Hepatocyte (in vitro differentiated cells): ENCODE measurements at regions not wholly inside any gene's neighbourhood (a gene's known extent, or its start where the extent isn't known, plus 50 kb on each side); places are given as distances from the start of the nearest gene placed in this dataset.

Experiments used
- DNase-seq: peaks from one replicate; pipeline ENCODE4 v3.0.0-alpha.2; 2016; ENCODE audit warnings: low spot score
- H2AFZ ChIP-seq: fragments of 200-600 bp; sonication (generic); 2 replicates; pipeline ENCODE4 v1.6.0; 2016; ENCODE audit warnings: antibody characterized with exemption, mild to moderate bottlenecking
- H3K27ac ChIP-seq: fragments of 200-600 bp; sonication (generic); 2 replicates; pipeline ENCODE4 v1.5.1; 2016; ENCODE audit warnings: mild to moderate bottlenecking
- H3K27me3 ChIP-seq: fragments of 200-600 bp; sonication (generic); 2 replicates; pipeline ENCODE4 v1.6.1; 2016
- H3K36me3 ChIP-seq: fragments of 200-600 bp; sonication (generic); replicated peaks from 2 replicates; pipeline ENCODE4 v1.5.1; 2016; ENCODE audit warnings: low read depth; ENCODE audit not compliant: insufficient read depth
- H3K4me1 ChIP-seq: fragments of 200-600 bp; sonication (generic); 2 replicates; pipeline ENCODE4 v1.5.1; 2016; ENCODE audit warnings: mild to moderate bottlenecking, moderate library complexity; ENCODE audit not compliant: insufficient read depth
- H3K4me2 ChIP-seq: fragments of 200-600 bp; sonication (generic); 2 replicates; pipeline ENCODE4 v1.6.0; 2016
- H3K4me3 ChIP-seq: fragments of 200-600 bp; sonication (generic); 2 replicates; pipeline ENCODE4 v1.5.1; 2016; ENCODE audit warnings: mild to moderate bottlenecking
- H3K79me2 ChIP-seq: fragments of 200-600 bp; sonication (generic); 2 replicates; pipeline ENCODE4 v1.6.0; 2017; ENCODE audit warnings: mild to moderate bottlenecking
- H3K9me2 ChIP-seq: fragments of 200-600 bp; sonication (generic); replicated peaks from 2 replicates; pipeline ENCODE4 v1.6.0; 2017; ENCODE audit warnings: mild to moderate bottlenecking; ENCODE audit not compliant: insufficient read depth
- H3K9me3 ChIP-seq: fragments of 200-600 bp; sonication (generic); 2 replicates; pipeline ENCODE4 v1.5.1; 2016; ENCODE audit warnings: low read depth, mild to moderate bottlenecking
- H4K20me1 ChIP-seq: fragments of 200-600 bp; sonication (generic); 2 replicates; pipeline ENCODE4 v1.6.0; 2016; ENCODE audit warnings: mild to moderate bottlenecking; ENCODE audit not compliant: insufficient read depth, poor library complexity, severe bottlenecking
- CTCF ChIP-seq: fragments of 200-600 bp; sonication (generic); IDR thresholded peaks from 2 replicates; pipeline ENCODE4 v1.5.1; 2016; ENCODE audit warnings: antibody characterized with exemption, mild to moderate bottlenecking; ENCODE audit not compliant: poor library complexity
- EZH2 ChIP-seq: fragments of 200-600 bp; sonication (generic); IDR thresholded peaks from 2 replicates; pipeline ENCODE4 v1.6.1; 2016; ENCODE audit warnings: antibody characterized with exemption, mild to moderate bottlenecking, borderline replicate concordance
- EZH2phosphoT487 ChIP-seq: fragments of 200-600 bp; sonication (generic); IDR thresholded peaks from one replicate; pipeline ENCODE4 v1.6.1; 2018; ENCODE audit warnings: antibody characterized with exemption, mild to moderate bottlenecking, low read depth, moderate library complexity; ENCODE audit not compliant: unreplicated experiment, severe bottlenecking
- WGBS: methylation state at CpG from one replicate; pipeline ENCODE4 v1.1.6; 2016; ENCODE audit warnings: low lambda C conversion rate; ENCODE audit errors: missing lambda C conversion rate; 5-methylcytosine and 5-hydroxymethylcytosine counted together

GRCh38 chr6:104401926-104402325 is 457.8 kb downstream of the HACE1 start:
- Histone ChIP-seq H3K4me2 (no peak overlapping the region), H3K27me3 (no peaks in the 10 kb centered on the region), H3K79me2 (no peaks in the 10 kb centered on the region), H3K4me1 (no peaks in the 10 kb centered on the region), H2AFZ (no peak overlapping the region), H3K36me3 (no peaks in the 10 kb centered on the region), H4K20me1 (no peaks in the 10 kb centered on the region), H3K27ac (no peak overlapping the region), H3K4me3 (no peak overlapping the region), H3K9me2 (no peaks in the 10 kb centered on the region), H3K9me3 (no peaks in the 10 kb centered on the region)
- 88% methylated on average over 5 of the region's 5 CpGs for WGBS
- DNase-seq, result no peak
- no peak for TF ChIP-seq EZH2

- DNase-seq, result no peak
- H2AFZ ChIP-seq, result no peak overlapping the region
- no peak overlapping the region for H3K4me3 ChIP-seq
- H3K9me3 ChIP-seq, result no peaks in the 10 kb centered on the region
- no peak for TF ChIP-seq EZH2phosphoT487
- no peak for TF ChIP-seq CTCF
- no peak for TF ChIP-seq EZH2
- H3K27ac ChIP-seq, result no peak overlapping the region
- no peaks in the 10 kb centered on the region for H3K9me2 ChIP-seq
- no peak overlapping the region for H3K4me2 ChIP-seq
- H4K20me1 ChIP-seq, result no peaks in the 10 kb centered on the region
- H3K4me1 ChIP-seq, result no peaks in the 10 kb centered on the region
- no peaks in the 10 kb centered on the region for H3K36me3 ChIP-seq
- H3K27me3 ChIP-seq, result no peaks in the 10 kb centered on the region
- 72% methylated on average over 5 of the region's 5 CpGs for WGBS
- H3K79me2 ChIP-seq, result no peaks in the 10 kb centered on the region
These were observed 458.9 kb downstream of the HACE1 start for GRCh38 chr6:104400844-104401243.

- Histone ChIP-seq H3K4me1 (no peaks in the 10 kb centered on the region), H3K9me3 (no peaks in the 10 kb centered on the region), H3K79me2 (no peaks in the 10 kb centered on the region), H3K4me3 (no peak overlapping the region), H3K4me2 (no peak overlapping the region), H2AFZ (no peak overlapping the region), H3K36me3 (no peaks in the 10 kb centered on the region), H3K27ac (no peak overlapping the region), H3K9me2 (no peaks in the 10 kb centered on the region), H4K20me1 (no peaks in the 10 kb centered on the region), H3K27me3 (no peaks in the 10 kb centered on the region)
- no peak for DNase-seq
- WGBS, result 91% methylated on average over 3 of the region's 3 CpGs
- TF ChIP-seq CTCF, result no peak
These were observed 463.6 kb downstream of the HACE1 start for GRCh38 chr6:104396077-104396476.

- H3K27ac ChIP-seq, result no peak overlapping the region
- H2AFZ ChIP-seq, result no peak overlapping the region
- no peak overlapping the region for H3K4me3 ChIP-seq
- WGBS, result 88% methylated on average over 2 of the region's 2 CpGs
- DNase-seq, result no peak
- no peak for TF ChIP-seq CTCF
- TF ChIP-seq EZH2, result no peak
- no peak for TF ChIP-seq EZH2phosphoT487
- H3K4me2 ChIP-seq, result no peak overlapping the region
- H3K27me3 ChIP-seq, result no peaks in the 10 kb centered on the region
- no peaks in the 10 kb centered on the region for H3K4me1 ChIP-seq
- H3K36me3 ChIP-seq, result no peaks in the 10 kb centered on the region
- no peaks in the 10 kb centered on the region for H3K9me3 ChIP-seq
- no peaks in the 10 kb centered on the region for H4K20me1 ChIP-seq
- H3K9me2 ChIP-seq, result no peaks in the 10 kb centered on the region
- no peaks in the 10 kb centered on the region for H3K79me2 ChIP-seq
These were observed 477.8 kb downstream of the HACE1 start for GRCh38 chr6:104381907-104382306.
